ENCODE measurements at regions not wholly inside any gene's neighbourhood (a gene's known extent, or its start where the extent isn't known, plus 50 kb on each side); places are given as distances from the start of the nearest gene placed in this dataset.

DNA sequence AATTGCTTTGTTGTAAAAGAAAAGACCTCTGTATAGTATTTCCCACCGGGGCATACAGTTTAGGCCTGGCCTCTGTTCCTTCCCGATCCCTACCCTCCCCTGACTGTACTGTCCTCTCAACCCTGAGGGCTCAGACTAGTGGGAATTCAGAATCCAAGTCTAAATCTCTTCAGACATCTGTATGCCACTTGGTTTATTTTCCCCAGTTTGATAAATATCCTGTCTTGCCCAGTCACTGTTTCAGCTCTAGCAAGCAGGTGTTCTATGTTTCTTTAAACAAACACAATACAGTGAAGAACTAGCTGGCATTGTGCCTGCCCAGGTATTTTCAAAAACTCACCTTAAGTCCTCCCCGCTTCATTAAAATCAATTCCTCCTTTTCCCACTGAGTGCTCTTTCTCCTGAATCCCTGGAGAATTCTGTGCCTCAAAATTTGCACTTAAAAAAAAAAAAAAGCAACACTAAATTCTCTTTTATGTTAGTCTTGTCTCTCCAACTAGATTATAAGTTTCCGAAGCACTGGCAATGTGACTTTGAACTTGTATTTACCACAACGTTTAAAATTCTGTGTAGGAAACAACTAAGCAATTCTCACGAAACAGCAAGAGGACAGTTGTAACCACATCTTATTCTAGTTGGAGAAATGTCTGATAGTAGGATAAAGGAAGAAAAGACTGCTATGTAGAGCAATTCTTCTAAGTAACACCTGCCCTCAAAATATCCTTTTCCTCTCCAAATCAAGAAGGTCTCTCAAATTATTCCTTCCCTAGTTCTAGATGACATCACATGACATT is 112.0 kb upstream of the CARMIL1 start:
- no peak for DNase-seq

DNA sequence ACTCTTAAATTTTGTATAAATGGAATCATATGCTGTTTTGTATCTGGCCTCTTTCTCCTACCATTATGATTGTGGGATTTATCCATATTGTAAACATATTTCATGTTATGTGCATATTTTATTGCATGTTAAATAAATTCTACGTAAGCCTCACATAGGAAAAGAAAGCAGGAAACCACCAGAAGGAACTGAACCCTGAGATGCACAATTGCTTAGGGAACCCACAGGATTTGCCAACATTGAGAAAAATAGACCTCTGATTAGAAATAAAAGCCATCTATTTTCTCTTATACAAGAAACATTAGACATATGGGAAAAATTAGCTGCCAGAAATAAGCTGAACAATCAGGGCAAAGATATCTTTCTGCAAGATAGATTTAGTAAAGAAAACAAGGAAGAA is 111.2 kb upstream of the CARMIL1 start:
- no peak for DNase-seq

DNA sequence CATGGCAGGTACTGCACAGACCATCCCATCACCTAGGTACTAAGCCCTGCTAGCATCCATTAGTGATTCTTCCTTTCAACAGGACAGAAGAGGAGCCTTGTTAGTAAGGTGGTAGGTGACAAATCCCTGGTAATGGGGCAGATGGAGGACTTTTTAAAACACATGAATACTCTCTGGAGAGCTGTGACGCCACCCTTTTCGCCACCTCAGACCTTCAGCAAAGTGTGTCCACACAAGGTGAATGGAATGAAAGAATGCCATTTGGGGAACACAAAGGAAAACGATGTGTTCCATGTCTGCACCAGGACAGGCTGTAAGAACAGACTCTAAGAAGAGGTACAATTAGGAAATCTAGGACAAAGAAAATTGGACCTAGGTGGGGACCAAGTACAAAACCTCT is 110.5 kb upstream of the CARMIL1 start:
- no peak for DNase-seq

DNA sequence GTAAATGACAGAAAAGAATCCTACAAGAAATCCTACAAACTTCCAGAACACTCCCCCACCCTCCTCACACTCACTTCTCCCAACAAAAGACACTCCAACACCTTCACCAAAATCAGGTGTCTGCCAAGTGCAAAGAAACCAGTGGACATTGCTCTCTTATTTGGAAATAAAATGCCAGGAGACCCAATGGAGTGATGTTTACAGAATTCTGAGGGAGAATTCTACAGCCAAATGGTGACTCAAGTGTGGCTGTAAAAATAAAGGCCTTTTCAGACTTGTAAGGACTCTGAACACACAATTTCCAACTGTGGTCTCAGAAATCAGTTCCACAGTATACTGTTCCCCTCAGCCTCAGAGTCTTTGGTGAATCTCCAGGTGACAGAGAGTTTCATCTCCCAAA is 109.6 kb upstream of the CARMIL1 start:
- no peak for DNase-seq

DNA sequence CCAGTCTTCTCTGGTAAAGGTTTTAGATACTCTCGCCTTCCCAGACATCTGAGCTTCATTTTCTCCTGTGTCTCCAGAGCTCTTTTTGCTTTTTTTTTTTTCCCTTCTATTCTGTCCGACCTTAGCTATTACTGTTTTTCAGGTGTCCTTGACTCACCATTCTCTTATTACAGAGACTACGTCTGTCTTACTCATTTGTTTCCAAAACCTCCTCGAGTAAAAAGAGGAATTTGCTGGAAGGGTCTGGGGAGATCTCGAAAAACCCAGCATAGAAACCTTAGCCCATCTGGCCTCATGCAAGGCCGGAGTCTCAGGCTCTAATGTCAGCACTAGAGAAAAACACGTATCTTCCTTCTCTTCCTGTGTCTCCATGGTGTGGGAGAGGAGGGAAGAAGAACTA is 109.2 kb upstream of the CARMIL1 start:
- DNase-seq = no peak

DNA sequence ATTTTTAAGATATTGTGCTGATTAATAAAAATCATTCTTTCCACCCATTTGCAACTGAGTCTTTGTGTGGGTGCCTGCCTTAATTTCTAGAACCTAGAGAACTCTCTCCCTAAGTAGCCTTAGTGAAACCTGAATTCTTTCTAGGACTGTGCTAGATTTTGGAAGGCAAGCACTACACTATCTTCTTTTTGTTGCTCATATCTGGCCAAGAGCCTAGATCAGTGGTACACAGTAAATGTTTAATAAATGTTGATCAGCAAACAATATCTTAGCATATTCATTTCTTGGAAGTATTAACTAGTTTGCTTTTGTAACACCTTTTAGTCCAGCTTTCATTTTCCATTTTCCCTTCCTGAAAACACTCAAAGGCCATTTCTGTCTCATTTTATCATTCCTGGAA is 108.5 kb upstream of the CARMIL1 start:
- DNase-seq = no peak

DNA sequence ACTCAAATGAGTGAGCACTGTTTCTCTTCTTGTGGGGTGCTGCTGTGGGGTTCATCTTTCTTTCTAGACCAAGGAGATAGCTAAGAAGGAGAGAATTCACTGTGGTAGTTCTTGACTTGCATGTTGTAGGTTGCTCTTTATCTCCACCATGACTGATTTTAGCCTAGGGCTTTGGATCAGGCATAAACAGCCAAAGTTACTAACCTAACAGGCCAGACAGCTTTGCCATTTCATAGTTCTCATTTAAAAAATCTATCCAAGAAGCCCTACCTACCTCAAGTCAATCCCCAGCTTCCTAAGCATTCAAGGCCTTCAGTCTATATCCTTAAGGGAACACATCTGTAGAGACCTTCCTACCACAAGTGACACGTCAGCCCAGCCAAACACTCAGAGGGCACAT is 107.9 kb upstream of the CARMIL1 start:
- DNase-seq = no peak

DNA sequence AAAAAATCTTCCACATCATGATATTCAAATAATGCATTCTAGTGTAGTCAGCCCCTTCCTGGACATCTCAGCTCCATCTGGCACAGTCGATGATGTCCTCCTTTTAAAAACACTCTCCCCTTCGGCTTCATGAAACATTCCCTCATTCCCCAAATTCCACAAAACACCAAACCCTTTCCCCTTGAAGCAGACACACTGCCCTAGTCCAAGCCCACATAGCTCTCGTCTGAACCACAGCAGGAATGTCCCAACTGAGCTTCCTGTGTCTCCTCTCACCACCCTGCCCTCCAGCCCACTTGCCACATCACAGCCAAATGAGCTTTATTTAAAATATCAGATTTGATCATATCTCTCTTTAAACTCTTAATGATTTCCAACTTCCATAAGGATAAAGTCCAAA is 106.4 kb upstream of the CARMIL1 start:
- DNase-seq = no peak

DNA sequence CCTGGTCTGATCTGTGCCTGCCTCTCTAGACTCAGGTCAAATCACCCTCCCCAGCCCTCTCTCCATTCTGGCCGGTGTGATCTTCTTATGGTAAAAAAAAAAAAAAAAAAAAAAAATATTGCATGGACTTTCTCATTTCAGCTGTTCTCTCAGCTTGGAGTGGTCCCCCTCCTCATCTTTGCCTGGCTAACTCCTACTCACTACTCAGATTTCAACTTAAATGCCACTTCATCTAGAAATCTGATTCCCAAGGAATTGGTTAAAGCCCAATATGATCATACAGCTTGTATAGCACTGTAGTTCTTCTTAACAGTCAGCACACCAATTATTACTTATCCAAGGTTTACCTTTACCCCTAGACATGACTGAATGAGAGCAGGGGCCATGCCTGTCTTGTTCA is 105.9 kb upstream of the CARMIL1 start:
- DNase-seq = no peak

DNA sequence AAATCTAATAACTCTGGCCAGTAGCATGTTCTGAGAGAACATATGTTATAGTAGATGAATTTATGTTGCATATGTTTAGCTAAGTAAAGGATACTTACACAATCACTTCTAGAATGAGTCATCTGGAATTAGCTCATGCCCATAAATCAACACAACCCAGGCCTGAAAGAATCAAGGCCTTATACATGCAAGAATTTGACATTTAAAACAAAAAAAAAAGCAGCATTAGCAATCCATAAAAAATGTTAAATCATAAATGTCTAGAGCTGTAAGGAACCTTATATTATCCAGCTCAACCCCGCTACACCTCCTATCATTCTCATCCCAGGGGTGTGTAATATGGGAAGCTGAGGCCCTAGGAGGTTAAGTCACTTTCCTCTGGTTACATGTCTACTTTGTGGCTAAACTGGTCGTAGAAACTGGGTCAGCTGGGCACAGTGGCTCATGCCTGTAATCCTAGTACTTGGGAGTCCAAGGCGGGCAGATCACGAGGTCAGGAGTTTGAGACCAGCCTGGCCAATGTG is 105.2 kb upstream of the CARMIL1 start:
- DNase-seq = no peak

DNA sequence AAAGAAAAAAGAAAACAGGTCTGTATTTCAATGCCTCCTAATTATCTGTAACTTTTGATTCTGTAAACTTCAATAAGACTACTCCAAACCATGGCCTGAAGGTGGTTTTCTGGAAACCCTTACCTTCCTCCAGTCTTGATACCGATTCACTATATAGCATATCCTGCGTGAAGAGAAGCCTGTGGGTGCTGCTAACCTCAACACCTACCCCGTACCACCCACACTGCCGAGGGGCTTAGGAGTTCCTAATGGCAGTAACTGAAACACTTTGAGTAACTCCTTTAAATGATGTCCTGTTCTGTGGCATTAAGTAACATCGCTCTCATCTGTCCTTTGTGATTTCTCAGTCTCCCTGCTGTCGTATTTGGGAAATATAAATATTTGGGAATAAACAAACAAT is 104.5 kb upstream of the CARMIL1 start:
- DNase-seq = no peak

DNA sequence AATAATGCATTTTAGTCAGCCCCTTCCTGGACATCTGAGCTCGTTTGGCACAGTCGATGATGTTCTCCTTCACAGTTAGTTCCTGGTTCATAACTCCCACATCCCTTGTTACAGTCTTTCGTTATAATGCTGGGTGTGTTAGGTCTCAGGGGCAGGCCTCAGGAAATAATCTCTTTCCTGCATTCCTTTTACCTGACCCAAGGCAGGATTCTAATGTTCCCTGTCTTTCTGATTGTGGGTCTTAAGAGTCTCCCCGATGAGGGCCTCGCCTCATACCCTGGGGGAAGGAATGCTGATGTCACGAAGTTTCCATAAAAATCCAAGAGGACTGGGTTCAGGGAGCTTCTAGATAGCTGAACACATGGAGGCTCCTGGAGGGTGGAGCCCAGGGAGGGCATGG is 104.0 kb upstream of the CARMIL1 start:
- no peak for DNase-seq

DNA sequence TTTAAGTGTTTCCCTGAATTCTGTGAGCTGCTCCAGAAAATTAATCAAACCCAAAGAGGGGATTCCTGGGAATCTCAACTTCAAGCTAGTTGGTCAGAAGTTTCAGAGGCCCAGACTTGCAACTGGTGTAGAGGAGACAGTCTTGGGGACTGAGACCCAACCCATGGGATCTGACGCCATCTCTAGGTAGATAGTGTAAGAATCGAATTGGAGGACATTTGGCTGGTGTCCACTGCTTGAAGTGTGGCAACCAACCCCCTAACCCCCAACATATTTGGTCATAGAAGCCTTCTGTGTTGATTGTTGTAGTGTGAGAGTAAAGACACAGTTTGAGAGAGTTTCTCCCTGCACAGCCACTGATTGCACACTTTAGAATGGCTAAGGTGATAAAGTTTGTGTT is 103.5 kb upstream of the CARMIL1 start:
- DNase-seq = no peak

DNA sequence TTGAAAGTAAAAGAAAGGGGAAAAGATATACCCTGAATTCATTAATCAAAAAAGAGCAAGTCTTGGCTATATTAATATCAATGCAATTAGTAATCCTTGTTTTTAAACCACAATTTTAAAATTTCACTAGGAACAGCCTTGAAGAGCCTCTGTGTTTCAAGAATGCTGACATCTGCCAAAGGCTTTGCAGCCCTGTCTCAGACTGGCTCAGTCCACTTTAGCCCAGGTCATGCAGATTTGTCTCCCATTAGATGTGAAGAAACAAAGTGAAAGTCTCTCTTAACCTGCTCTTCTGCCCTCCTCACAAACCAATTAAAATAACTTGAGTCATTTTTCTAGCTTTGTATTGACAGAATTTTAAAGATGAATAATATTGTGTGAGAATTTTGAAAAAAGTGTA is 102.7 kb upstream of the CARMIL1 start:
- DNase-seq = no peak

DNA sequence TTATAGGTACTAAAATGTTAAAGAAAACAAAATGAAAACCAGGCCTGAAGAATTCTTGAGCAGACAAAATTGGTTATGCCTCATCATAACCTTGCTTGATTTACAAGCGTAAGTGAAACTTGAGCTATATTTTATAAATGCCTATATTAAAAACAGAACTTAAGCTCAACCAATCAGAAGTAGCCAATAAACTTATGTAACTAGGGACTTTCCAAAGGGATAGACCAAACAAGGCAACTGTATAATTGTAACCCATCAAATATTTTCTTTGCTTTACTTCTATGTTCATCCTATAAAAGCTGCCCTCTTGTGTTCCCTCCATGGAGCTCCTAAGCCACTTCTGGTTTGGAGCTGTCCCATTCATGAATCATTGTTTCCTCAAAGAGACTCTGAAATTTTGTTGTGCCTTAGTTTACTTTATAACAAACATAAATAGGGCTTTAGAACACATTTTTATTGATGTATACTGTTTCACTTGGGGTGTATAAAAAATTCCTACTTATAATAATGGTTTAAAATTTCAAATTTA is 101.6 kb upstream of the CARMIL1 start:
- DNase-seq = no peak

DNA sequence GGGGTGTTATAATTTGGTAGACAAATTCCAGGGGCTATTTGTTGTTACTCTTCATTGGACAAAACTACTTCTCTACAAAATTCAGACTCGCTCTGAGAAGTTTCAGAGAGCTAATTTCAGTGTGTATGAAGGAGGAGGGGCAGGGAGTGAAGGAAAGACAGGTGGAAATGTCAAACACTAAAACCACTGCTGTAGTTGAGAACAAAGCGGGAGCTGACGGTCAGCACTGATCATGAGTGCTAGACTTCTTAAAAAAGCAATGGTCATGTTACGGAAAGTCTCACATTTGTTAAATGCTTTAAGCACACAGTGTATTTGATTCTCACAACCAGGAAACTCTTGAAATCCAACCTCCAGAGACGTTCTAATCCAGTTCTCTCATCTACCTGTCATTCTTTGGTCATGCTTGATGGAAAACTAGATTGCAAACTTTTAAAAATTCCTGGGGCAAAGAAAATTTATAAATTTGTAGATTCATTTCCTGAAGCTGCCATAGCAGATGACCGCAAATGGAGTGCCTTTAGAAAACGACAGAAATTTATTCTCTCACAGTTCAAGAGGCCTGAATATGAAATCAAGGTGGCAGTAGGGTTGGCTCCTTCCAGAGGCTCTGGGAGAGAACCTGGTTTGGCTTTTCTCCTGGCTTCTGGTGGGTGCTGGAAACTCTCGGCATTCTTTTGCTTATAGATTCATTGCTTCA is 100.7 kb upstream of the CARMIL1 start:
- no peak for DNase-seq

DNA sequence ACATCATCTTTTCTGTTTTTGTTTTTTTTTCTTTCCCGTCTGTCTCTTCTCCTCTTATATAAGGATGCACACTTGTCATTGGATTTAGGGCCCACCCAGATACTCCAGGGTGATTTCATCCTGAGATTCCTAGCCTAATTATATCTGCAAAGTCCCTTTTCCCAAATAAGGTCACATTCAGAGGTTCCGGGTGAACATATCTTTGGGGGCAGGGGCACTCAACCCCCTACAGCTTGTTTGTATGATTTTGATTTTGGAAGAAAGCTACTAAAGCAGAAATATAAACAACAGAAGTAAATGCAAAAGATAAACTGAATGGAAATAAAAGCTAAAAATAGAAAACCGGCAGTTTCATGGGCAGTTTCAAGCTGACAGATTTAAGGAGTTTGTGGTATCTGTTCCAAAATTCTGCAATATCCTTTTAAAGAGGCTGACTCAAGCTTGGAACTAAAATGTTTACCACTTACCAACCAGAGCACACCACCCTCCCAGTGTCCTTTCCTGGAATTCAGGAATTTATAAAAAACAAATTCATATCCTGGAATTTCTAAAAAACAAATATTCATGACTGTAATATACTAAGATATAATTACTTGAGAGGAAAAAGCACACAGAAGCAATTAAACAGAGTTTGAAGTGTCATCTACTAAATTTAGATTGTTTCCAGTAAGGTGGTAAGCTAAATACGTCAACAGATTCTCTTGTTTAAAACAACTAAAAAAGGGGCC is 100.0 kb upstream of the CARMIL1 start:
- DNase-seq = no peak

DNA sequence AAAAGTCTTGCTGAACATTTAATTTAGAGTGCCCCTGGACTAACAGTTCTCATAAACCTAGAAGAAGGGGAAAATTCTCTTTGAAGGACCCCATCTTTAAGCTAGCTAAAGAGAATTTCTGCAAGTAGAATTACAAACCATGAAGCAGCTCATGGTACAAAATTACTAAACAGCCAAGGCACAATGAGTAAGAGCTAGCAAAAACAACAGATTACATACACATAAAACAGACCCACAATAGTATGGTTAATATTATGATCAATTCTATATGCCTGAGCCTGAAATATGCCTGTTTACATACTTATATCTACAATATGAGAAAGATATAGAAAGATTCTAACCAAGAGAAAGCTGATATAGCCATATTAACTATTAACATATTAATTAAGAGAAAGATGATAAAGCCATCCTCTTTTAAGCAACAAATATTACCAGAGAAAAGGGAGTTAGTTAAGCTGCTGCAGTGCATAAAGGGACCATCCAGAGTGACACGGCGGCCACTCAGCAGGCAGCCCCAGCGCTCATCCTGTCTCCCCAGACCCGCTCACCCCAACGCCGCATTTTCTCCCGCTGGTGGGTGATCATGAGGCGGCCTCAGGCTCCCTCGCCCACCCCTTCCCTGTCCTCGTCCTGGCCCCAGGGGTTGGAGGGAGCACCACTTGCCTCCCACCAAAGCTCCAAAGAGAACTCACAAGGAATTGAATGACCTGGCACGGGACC is 98.4 kb upstream of the CARMIL1 start:
- DNase-seq = no peak

DNA sequence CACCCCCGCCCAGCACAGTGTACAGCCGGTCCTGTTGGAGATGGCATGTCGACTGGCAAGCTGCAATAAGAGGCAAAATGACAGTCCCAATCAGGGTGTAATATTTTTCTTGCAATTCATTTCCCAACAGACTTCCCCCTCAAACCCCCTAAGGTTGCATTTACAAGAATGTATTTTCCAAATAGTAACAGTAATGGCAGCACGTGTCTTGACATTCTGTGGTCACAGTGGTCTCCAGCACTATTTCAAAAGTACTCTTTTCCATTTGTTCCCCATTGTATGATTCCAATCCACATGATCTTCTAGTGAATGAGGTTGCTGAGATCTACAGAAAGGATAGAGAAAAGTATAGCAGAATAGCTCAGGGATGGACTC is 97.8 kb upstream of the CARMIL1 start:
- no peak for DNase-seq

DNA sequence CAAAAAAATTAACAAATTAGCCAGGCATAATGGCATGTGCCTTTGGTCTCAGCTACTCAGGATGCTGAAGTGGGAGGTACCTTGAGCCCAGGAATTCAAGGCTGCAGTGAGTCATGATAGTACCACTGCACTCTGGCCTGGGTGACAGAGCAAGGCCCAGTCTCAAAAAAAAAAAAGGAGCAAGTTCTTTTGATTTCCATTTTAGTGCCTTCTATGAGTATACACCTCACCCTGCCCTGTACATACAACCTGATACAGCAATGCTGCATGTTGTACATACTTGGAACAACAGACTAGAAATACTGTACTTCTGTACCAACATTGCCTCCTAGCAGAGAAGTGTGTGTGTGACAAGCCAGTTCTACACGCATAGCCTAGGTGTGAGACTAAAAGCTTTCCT is 97.3 kb upstream of the CARMIL1 start:
- DNase-seq = no peak

DNA sequence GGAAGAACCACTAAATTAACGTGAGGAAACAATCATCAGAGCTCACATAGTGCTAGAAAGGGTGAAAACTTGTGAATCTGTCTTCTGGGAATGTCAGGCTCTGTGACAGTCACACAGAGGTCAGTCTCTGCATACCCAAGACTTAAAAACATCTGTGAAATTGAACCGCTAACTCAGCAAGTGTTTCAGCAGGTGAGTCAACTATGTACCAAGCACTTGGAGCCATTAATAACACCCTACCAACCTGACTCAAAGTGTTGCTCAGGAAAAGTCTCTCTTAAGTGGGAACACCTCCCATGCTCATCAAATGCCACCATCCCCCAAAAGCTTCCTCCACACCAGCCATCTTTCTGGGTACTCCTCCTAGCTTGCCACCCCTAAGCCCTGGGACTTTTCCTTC is 92.3 kb upstream of the CARMIL1 start:
- DNase-seq = no peak

DNA sequence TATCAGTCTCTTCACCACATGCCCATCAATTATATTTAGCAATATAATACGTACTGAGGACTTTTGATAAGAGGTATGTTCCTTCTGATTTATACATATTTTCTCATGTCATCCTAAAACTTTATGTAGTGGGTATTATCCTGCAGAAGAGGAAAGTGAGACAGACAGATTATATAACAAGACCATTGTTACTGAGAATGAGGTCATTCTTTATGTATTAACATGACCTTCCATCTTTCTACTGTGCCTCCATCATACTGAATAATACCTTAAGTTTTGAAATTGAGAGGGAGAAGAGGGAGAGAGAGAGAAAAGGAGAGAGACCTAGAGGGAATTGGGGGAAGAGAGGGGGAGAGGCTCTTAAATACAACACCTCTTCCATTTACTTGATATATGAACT is 90.9 kb upstream of the CARMIL1 start:
- DNase-seq = no peak
